Tibial nerve (tissue), 3 donors: ENCODE measurements at regions not wholly inside any gene's neighbourhood (a gene's known extent, or its start where the extent isn't known, plus 50 kb on each side); places are given as distances from the start of the nearest gene placed in this dataset.

ENCODE experiments used
- CTCF ChIP-seq, 5 experiments: fragments of 200-600 bp in 3 of 5; fragments of 450-650 bp in 2 of 5; sonication (generic) in 3 of 5; IDR thresholded peaks; one replicate each; pipeline ENCODE4 v1.5.1; 2016 to 2019; ENCODE audit warnings: antibody characterized with exemption in 5 of 5, mild to moderate bottlenecking in 3 of 5, moderate library complexity in 2 of 5
- POLR2A ChIP-seq, 2 donors: fragments of 450-650 bp; IDR thresholded peaks; one replicate each; pipeline ENCODE4 v1.6.1; 2017; ENCODE audit warnings: antibody characterized with exemption in 2 of 2, mild to moderate bottlenecking in 2 of 2, moderate library complexity in 2 of 2

- TF ChIP-seq CTCF (IDR thresholded peaks at IDR 0.05) (no peak), POLR2A (IDR thresholded peaks at IDR 0.05) (no peak)
Measured at GRCh38 chr22:34239421-34239820, 319.1 kb upstream of the LARGE1 start.
